C4-2B (cell line): ENCODE measurements at regions not wholly inside any gene's neighbourhood (a gene's known extent, or its start where the extent isn't known, plus 50 kb on each side); places are given as distances from the start of the nearest gene placed in this dataset.

Source experiments
- ZFX ChIP-seq: fragments of 450-650 bp; IDR thresholded peaks from 2 replicates; pipeline ENCODE4 v1.6.1; 2017
- TF ChIP-seq, protein P1 (sequence below): fragments of 450-650 bp; conservative IDR thresholded peaks from 2 replicates; pipeline ENCODE4 v1.5.1; 2017; ENCODE audit warnings: mild to moderate bottlenecking

DNA sequence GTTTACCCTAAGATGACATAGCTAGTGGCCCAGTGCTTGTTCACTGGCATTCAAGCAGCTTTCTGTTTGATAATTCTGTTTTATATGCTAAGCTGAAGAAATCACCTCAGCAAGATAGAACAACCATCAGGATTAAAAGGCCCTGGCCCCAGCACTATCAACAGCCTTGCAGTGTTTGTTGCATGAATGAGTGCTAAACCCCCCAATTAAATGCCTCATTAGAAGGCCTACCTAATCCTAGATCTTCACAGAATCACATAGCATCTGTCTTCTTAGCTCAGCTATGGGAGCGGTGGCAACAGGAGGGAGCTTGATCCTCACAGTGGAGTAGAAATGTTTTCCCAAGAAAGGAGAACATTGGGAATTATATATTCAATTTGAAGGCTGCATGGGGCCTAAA lies 194.1 kb upstream of the HNMT start:
- TF ChIP-seq, protein P1, sequence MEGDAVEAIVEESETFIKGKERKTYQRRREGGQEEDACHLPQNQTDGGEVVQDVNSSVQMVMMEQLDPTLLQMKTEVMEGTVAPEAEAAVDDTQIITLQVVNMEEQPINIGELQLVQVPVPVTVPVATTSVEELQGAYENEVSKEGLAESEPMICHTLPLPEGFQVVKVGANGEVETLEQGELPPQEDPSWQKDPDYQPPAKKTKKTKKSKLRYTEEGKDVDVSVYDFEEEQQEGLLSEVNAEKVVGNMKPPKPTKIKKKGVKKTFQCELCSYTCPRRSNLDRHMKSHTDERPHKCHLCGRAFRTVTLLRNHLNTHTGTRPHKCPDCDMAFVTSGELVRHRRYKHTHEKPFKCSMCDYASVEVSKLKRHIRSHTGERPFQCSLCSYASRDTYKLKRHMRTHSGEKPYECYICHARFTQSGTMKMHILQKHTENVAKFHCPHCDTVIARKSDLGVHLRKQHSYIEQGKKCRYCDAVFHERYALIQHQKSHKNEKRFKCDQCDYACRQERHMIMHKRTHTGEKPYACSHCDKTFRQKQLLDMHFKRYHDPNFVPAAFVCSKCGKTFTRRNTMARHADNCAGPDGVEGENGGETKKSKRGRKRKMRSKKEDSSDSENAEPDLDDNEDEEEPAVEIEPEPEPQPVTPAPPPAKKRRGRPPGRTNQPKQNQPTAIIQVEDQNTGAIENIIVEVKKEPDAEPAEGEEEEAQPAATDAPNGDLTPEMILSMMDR = no peak
- no peak for TF ChIP-seq ZFX
